OCI-M1 (cell line): ENCODE measurements at regions not wholly inside any gene's neighbourhood (a gene's known extent, or its start where the extent isn't known, plus 50 kb on each side); places are given as distances from the start of the nearest gene placed in this dataset.

ENCODE experiments used
- DNase-seq: peaks from one replicate; lab custom pipeline; 2025; lab: John Stamatoyannopoulos, UW

- DNase-seq = peak; percentile 42
Measured at GRCh38 chr2:51650769-51651168, 618.8 kb upstream of the NRXN1 start.

GRCh38 chr2:51649366-51649765 lies 617.4 kb upstream of the NRXN1 start:
- no peak for DNase-seq

DNA sequence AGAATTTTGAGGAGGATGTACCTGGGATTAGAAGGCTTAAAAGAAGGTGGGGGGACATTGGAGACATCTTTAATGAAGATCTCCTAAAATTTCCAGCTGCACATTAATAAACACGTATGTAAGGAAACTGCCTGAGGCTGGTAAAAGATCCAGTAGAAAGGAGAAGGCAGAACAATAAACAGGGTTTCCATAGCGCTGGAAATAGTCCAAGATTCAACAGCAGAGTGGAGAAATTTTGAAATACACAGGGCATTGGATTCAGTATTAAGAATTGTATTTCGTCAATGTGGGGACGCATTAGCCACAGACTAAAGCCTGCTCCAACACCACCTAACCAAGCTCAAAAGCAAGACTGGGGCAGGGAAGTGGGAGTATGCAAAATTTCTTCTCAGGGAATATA lies 606.9 kb upstream of the NRXN1 start:
- no peak for DNase-seq

DNA sequence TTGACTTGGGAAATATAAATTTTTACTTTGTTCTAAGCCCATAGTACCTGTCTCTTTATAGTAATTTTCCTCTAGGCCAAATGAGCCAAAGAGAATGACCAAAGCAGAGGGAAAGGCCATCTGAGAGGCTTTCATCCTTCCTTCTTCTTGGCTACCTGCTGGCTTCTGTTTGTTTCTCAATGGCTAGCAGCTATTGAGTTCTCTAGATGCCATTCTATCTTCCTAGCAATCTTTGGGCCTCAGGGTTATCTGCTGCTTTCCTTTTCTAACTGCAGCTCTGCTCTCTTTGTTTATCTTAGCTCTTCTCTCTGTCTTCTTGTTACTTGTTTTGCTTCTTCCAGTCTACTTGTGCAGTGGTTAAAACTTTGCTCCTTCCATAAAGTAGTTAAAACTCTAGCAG lies 601.1 kb upstream of the NRXN1 start:
- DNase-seq = no peak

DNA sequence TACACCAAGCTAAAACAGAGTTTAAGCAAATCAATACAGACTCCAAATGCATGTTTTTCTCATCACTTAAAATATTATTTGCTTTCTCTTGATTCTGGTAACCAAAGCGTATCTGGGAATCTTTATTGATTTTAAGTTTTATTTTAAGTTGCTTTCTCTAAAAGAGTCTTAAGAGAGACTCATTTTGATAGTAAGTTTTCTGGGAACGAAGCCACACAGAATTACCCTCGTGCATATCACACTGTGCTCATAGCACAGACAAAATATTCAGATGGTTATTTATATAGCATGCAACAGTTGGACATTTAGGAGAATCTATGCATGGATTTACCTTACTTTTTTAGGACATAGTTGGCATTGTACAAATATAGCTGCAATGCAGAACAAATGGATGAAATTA lies 597.5 kb upstream of the NRXN1 start:
- no peak for DNase-seq

DNA sequence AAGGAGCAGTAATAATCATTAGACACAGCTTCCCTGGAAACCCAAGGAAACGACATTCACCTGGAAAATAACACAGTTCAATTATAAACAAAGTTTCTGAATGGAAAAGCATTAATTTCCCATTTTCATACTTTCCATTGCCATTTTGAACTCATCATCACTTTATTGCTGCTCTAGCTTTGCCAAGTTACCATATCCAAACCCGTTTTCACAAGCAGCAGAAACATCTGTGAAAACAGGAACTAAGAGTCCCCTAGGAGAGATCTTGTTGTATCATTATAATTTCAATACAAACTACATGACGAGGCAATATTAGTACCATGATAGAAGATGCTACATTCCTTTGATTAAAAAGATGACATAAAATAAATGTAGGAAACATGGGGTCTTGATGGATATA lies 597.0 kb upstream of the NRXN1 start:
- DNase-seq = peak; percentile 24

DNA sequence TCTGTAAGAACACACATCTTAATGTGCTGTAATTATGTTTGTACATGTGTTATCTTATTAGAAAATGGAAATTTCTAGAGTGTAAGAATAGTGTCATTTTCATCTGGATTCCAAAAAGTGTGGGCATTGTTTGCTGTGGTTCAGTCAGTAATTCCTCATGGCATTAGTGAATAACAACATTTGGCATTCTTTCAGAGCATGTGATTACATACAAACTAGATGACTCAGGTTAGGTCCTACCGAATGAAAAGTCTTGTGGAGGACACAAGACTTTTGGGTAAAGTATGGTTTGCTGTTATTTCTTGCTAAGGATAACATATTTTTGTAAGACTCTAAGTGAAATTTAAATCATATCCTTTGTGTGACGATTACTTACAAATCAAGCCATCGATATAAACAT lies 593.1 kb upstream of the NRXN1 start:
- no peak for DNase-seq

GRCh38 chr2:51620796-51621195 lies 588.9 kb upstream of the NRXN1 start:
- DNase-seq = no peak

DNA sequence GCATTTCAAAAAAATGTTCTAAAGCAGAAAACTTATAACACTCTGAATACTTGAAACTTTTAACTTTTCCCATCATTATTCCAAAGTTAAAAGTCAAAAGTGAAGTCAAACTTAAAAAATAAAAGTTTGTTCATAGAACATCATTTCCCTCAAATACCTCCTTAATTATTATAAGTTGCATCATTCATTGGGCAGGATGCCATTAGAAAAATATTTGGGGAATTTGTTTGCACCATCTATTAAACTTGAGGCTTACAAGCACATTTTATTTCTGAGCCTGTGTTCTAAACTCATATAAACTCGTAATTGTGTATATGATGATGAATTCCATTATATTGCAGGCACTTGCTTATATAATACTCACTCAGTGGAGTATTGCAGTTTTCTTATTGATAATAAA lies 588.0 kb upstream of the NRXN1 start:
- no peak for DNase-seq

GRCh38 chr2:51612387-51612786 lies 580.5 kb upstream of the NRXN1 start:
- no peak for DNase-seq

- no peak for DNase-seq
Measured at GRCh38 chr2:51601706-51602105, 569.8 kb upstream of the NRXN1 start.

GRCh38 chr2:51597086-51597485 lies 565.2 kb upstream of the NRXN1 start:
- peak; percentile 7 for DNase-seq

DNA sequence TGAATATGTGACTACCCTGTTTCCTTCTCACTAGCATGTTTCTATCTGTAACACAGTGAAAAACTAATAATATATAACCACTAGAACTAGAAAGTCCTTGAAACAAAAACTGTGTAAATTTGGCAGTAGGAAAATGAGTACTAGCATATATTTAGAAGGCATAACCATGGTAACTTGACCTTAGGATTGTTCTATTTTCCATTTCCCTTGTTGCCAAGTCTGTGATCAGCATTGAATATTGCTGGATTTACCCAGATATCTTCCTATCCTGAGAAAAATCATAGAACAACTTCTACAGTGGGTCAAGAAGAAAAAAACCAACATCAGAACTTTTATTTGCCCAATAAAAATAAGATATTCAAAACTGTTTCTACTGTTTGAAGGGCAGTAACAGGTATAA lies 563.9 kb upstream of the NRXN1 start:
- no peak for DNase-seq

- no peak for DNase-seq
Measured at GRCh38 chr2:51581636-51582267, 549.8 kb upstream of the NRXN1 start.

- peak; percentile 66 for DNase-seq
Measured at GRCh38 chr2:51579412-51579811, 547.5 kb upstream of the NRXN1 start.

DNA sequence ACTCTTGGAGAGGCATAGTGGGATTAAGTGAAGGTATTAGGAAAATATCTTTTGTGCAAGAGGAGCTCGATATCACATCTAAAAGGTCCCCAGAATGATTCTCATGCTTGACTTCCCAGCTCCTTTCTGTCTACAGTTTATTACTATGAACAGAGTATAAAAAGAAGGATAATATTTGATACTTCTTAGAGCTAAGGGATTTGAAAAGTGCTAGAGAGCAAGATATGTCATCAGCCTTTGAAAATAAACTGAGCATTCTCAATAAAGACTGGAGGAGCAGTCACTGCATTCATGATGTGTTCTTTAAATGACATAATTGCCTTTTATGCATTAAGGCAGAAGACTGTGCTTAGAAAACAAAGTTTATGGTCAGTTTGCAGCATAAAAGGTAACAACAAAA lies 543.2 kb upstream of the NRXN1 start:
- no peak for DNase-seq

DNA sequence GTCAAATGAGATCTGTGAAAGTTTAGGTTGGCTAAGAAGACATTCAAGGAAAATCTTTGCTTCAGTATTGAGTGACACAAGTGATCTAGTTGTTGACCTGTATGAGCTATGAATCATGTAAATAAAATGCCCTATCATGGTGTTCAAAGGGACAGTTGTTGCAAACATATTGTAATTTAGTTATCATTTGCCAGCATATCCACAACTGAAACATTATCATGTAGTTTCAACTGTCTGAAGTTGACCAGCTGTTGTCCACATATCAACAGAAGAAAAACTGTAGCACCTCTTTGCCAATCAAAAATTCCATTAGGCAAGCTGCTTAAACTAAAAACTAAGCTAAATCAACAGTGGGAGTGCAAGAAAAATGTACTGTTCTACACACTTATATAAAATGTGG lies 527.1 kb upstream of the NRXN1 start:
- DNase-seq = peak; percentile 30

- no peak for DNase-seq
Measured at GRCh38 chr2:51553476-51553875, 521.5 kb upstream of the NRXN1 start.

GRCh38 chr2:51535763-51536162 lies 503.8 kb upstream of the NRXN1 start:
- no peak for DNase-seq

DNA sequence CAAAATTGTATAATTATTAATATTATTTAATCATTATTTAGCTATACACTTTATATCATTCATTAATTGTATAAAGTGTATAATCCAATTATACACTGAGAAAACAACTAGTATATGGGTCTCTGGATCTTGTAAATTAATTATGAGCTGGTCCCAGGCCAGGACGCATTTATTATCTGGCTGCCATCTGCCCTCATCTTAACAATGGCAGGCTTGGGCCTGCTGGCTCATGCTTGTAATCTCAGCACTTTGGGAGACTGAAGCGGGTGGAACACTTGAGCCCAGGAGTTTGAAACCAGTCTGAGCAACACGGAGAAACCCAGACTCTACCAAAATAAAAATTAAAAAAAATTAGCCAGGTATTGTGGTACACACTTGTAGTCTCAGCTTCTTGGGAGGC lies 502.2 kb upstream of the NRXN1 start:
- DNase-seq = no peak

DNA sequence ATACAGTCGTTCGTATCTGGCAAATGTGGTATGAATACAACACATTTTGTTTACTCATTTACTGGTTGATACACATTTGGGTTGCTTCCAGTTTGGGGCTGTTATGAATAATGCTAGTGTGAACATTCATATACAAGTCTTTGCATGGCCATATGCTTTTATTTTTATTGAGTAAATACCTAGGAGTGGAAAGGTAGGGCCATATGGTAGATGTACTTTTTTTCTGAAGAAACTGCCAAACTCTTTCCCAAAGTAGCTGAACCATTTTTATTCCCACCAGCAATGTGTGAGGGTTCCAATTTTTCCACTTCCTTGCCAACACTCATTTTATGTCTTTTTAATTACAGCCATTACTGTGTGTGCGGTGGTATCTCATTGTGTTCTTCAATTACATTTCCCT lies 496.2 kb upstream of the NRXN1 start:
- DNase-seq = no peak

GRCh38 chr2:51526766-51527165 lies 494.8 kb upstream of the NRXN1 start:
- DNase-seq = no peak

- no peak for DNase-seq
Measured at GRCh38 chr2:51516667-51517066, 484.7 kb upstream of the NRXN1 start.

DNA sequence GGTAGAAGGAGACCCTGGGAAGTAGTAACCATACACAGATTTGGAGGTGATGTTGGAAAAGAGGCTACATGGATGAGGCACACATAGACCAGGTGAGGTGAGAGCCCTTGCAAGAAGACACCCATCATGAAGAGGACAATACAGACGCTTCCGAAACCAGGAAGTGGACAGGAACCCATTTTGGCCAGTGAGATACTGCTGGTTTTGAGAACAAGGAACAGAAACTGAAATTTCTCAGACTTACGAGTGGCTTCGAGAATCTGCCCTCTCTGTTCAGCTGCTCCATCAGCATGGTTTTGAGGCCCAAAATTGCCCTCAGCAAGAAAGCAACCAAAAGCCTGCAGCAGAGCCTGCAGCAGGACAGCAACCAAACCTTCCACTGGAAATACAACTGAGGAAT lies 479.1 kb upstream of the NRXN1 start:
- no peak for DNase-seq

DNA sequence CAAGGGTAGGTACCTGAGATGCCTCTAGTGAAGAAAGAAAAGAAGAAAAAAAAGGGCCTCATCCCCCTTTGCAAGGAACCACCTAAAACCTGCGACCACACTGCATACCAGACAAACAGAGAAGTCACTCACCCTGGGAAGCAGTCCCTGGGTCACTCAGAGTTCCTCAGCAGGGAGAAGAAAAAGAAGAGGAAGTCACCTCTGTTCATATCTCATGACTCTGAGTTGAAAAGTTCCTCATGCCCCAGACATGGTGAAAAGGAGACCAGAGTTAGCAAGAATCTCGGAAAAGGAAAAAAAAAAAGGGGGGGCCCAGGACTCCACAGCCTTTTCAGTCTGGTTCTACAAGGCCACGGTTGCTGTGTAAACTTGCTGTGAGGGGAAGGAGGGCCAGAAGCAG lies 478.4 kb upstream of the NRXN1 start:
- peak; percentile 53 for DNase-seq
